Thyroid gland (tissue), 4 donors: ENCODE measurements at regions not wholly inside any gene's neighbourhood (a gene's known extent, or its start where the extent isn't known, plus 50 kb on each side); places are given as distances from the start of the nearest gene placed in this dataset.

ENCODE experiments used
- DNase-seq, 2 donors: peaks; one replicate each; pipeline ENCODE4 v3.0.0-alpha.2; 2019
- H3K27ac ChIP-seq, 3 donors: fragments of 200-600 bp; sonication (generic); 1 replicate in 2 of 3; 2 replicates in 1 of 3; pipeline ENCODE4 v1.5.1; 2016 to 2019; ENCODE audit warnings: mild to moderate bottlenecking in 1 of 3, moderate library complexity in 1 of 3
- H3K27me3 ChIP-seq: fragments of 200-600 bp; sonication (generic); one replicate; pipeline ENCODE4 v1.5.1; 2019
- H3K36me3 ChIP-seq, 2 donors: fragments of 200-600 bp; sonication (generic); one replicate each; pipeline ENCODE4 v1.5.1; 2016 to 2019
- H3K4me1 ChIP-seq, 2 donors: fragments of 200-600 bp; sonication (generic); one replicate each; pipeline ENCODE4 v1.5.1; 2017 to 2019
- H3K4me3 ChIP-seq, 3 donors: fragments of 200-600 bp; sonication (generic); replicated peaks in 1 of 3; 1 replicate in 2 of 3; 2 replicates in 1 of 3; pipeline ENCODE4 v1.5.1; 2016; ENCODE audit warnings: mild to moderate bottlenecking in 1 of 3
- H3K9me3 ChIP-seq: fragments of 200-600 bp; sonication (generic); one replicate; pipeline ENCODE4 v1.5.1; 2017
- CTCF ChIP-seq, 6 experiments: fragments of 200-600 bp in 3 of 6; fragments of 450-650 bp in 3 of 6; sonication (generic) in 3 of 6; IDR thresholded peaks; one replicate each; pipeline ENCODE4 v1.5.1; 2016 to 2019; ENCODE audit warnings: antibody characterized with exemption in 6 of 6, mild to moderate bottlenecking in 2 of 6, inconsistent platforms in 1 of 6, moderate library complexity in 1 of 6
- POLR2A ChIP-seq, 2 donors: fragments of 450-650 bp; IDR thresholded peaks; one replicate each; pipeline ENCODE4 v1.6.1; 2017; ENCODE audit warnings: antibody characterized with exemption in 2 of 2, mild to moderate bottlenecking in 2 of 2, moderate library complexity in 1 of 2
- WGBS, 2 donors: methylation state at CpG; one replicate each; pipeline ENCODE4 v1.1.5; 2017; 5-methylcytosine and 5-hydroxymethylcytosine counted together
- intact Hi-C: fragments of 100-400 bp; cut with DNase I; formaldehyde crosslinking; loops from one replicate; pipeline ENCODE4 v1.15.1; 2023

GRCh38 chr3:102189541-102189940, 245.3 kb upstream of the ZPLD1 start:
- Histone ChIP-seq H3K27me3 (no peaks in the 10 kb centered on the region), H3K27ac (no peak overlapping the region), H3K9me3 (no peaks in the 10 kb centered on the region), H3K4me1 (peaks cover 33 to 43% of the 10 kb centered on the region in 2 donors), H3K36me3 (no peaks in the 10 kb centered on the region), H3K4me3 (no peak overlapping the region)
- 69 to 80% methylated on average over 2 of the region's 2 CpGs for WGBS, 2 donors
- intact Hi-C loops, result no loop called here
- no peak for DNase-seq
- TF ChIP-seq POLR2A (IDR thresholded peaks at IDR 0.05) (no peak), CTCF (IDR thresholded peaks at IDR 0.05) (no peak)

GRCh38 chr3:102189956-102190723, 244.7 kb upstream of the ZPLD1 start:
- TF ChIP-seq CTCF (IDR thresholded peaks at IDR 0.05), result no peak
- TF ChIP-seq POLR2A (IDR thresholded peaks at IDR 0.05), result no peak
- no peaks in the 10 kb centered on the region for H3K27me3 ChIP-seq
- no peak overlapping the region for H3K4me3 ChIP-seq
- peaks cover 39 to 49% of the 10 kb centered on the region in 2 donors for H3K4me1 ChIP-seq
- peak overlapping the region; percentile 88 to 95 (median 91) for H3K27ac ChIP-seq
- 70 to 75% methylated on average over 7 of the region's 7 CpGs for WGBS, 2 donors
- no peaks in the 10 kb centered on the region for H3K36me3 ChIP-seq
- intact Hi-C loops, result no loop called here
- peak in 1 of 2 donors; percentile 23 for DNase-seq
- no peaks in the 10 kb centered on the region for H3K9me3 ChIP-seq

- peaks cover 52 to 61% of the 10 kb centered on the region in 2 donors for H3K4me1 ChIP-seq
- H3K27me3 ChIP-seq, result no peaks in the 10 kb centered on the region
- H3K9me3 ChIP-seq, result no peaks in the 10 kb centered on the region
- DNase-seq, result no peak
- H3K27ac ChIP-seq, result peak overlapping the region; percentile 88 to 95 (median 91)
- WGBS, 2 donors, result 96 to 100% methylated on average over 2 of the region's 2 CpGs
- no peak overlapping the region for H3K4me3 ChIP-seq
- TF ChIP-seq CTCF (IDR thresholded peaks at IDR 0.05) (no peak), POLR2A (IDR thresholded peaks at IDR 0.05) (no peak)
- intact Hi-C loops, result no loop called here
- no peaks in the 10 kb centered on the region for H3K36me3 ChIP-seq
Measured at GRCh38 chr3:102192575-102192974, 242.2 kb upstream of the ZPLD1 start.

- 95 to 100% methylated on average over 1 of the region's 1 CpG for WGBS, 2 donors
- no peak overlapping the region for H3K4me3 ChIP-seq
- no peaks in the 10 kb centered on the region for H3K9me3 ChIP-seq
- peak overlapping the region; percentile 88 to 95 (median 91) for H3K27ac ChIP-seq
- no peak for TF ChIP-seq CTCF (IDR thresholded peaks at IDR 0.05)
- H3K4me1 ChIP-seq, result peaks cover 52 to 61% of the 10 kb centered on the region in 2 donors
- intact Hi-C loops, result no loop called here
- no peak for DNase-seq
- no peaks in the 10 kb centered on the region for H3K36me3 ChIP-seq
- H3K27me3 ChIP-seq, result no peaks in the 10 kb centered on the region
Measured at GRCh38 chr3:102193255-102193654, 241.6 kb upstream of the ZPLD1 start.

GRCh38 chr3:102194001-102194400, 240.8 kb upstream of the ZPLD1 start:
- no peak for DNase-seq
- peak overlapping the region; percentile 88 to 95 (median 91) for H3K27ac ChIP-seq

More at GRCh38 chr3:102194001-102194400, 240.8 kb upstream of the ZPLD1 start:
- Histone ChIP-seq H3K9me3 (no peaks in the 10 kb centered on the region), H3K4me1 (peaks cover 52 to 61% of the 10 kb centered on the region in 2 donors), H3K36me3 (no peaks in the 10 kb centered on the region), H3K27me3 (no peaks in the 10 kb centered on the region), H3K4me3 (no peak overlapping the region)
- no peak for TF ChIP-seq POLR2A (IDR thresholded peaks at IDR 0.05)
- no peak for TF ChIP-seq CTCF (IDR thresholded peaks at IDR 0.05)
- WGBS, 2 donors, result 92% methylated on average over 5 of the region's 5 CpGs
- intact Hi-C loops, result no loop called here
